ENCODE measurements at regions not wholly inside any gene's neighbourhood (a gene's known extent, or its start where the extent isn't known, plus 50 kb on each side); places are given as distances from the start of the nearest gene placed in this dataset.

- no peak for TF ChIP-seq CTCF (IDR thresholded peaks at IDR 0.05)
- TF ChIP-seq POLR2A (IDR thresholded peaks at IDR 0.05) = no peak
Observed at GRCh38 chr9:93900971-93901861, 53.9 kb downstream of the BARX1 start.

Measured in upper lobe of left lung (tissue), 4 donors.